CD14-positive monocyte (primary cell): ENCODE measurements at regions not wholly inside any gene's neighbourhood (a gene's known extent, or its start where the extent isn't known, plus 50 kb on each side); places are given as distances from the start of the nearest gene placed in this dataset.

Experiments
- DNase-seq, 3 donors: peaks; one replicate each; pipeline ENCODE4 v3.0.0-alpha.2; 2011 to 2022
- H2AFZ ChIP-seq: 2 replicates; pipeline ENCODE4 v1.6.0; 2012; ENCODE audit warnings: mild to moderate bottlenecking, low read depth, low read length, inconsistent platforms; ENCODE audit not compliant: insufficient read depth, poor library complexity, severe bottlenecking
- H3K27ac ChIP-seq, 2 donors: 1 replicate in 1 of 2; 2 replicates in 1 of 2; pipeline ENCODE4 v1.5.1; 2012 to 2013; ENCODE audit warnings: low read length in 2 of 2, control low read depth in 1 of 2, inconsistent platforms in 1 of 2, low read depth in 1 of 2, mild to moderate bottlenecking in 1 of 2
- H3K27me3 ChIP-seq, 2 donors: one replicate each; pipeline versions ENCODE4 v1.6.0 to v1.6.1; 2011 to 2013; ENCODE audit warnings: low read length in 2 of 2; ENCODE audit not compliant: control insufficient read depth in 2 of 2, insufficient read depth in 2 of 2
- H3K36me3 ChIP-seq, 2 donors: replicated peaks in 1 of 2; 1 replicate in 1 of 2; 2 replicates in 1 of 2; pipeline versions ENCODE4 v1.5.1 to v1.6.1; 2012 to 2013; ENCODE audit warnings: low read length in 2 of 2, control low read depth in 1 of 2, inconsistent platforms in 1 of 2, mild to moderate bottlenecking in 1 of 2; ENCODE audit not compliant: insufficient read depth in 2 of 2, control insufficient read depth in 1 of 2
- H3K4me1 ChIP-seq, 2 donors: 1 replicate in 1 of 2; 2 replicates in 1 of 2; pipeline versions ENCODE4 v1.5.1 to v1.6.1; 2012 to 2013; ENCODE audit warnings: low read length in 2 of 2, control low read depth in 1 of 2, inconsistent platforms in 1 of 2, mild to moderate bottlenecking in 1 of 2, moderate library complexity in 1 of 2; ENCODE audit not compliant: insufficient read depth in 2 of 2, control insufficient read depth in 1 of 2
- H3K4me2 ChIP-seq: replicated peaks from 2 replicates; pipeline ENCODE3; 2012; ENCODE audit warnings: low read length, moderate library complexity, mild to moderate bottlenecking; ENCODE audit not compliant: poor library complexity, severe bottlenecking; ENCODE audit errors: extremely low read depth
- H3K4me3 ChIP-seq, 3 experiments: fragments of 200-600 bp in 1 of 3; sonication (generic) in 1 of 3; replicated peaks in 1 of 3; 1 replicate in 2 of 3; 2 replicates in 1 of 3; pipeline ENCODE4 v1.5.1; 2011 to 2013; ENCODE audit warnings: low read length in 3 of 3, mild to moderate bottlenecking in 3 of 3, control low read depth in 2 of 3, low read depth in 2 of 3, inconsistent platforms in 1 of 3, moderate library complexity in 1 of 3
- H3K79me2 ChIP-seq: 2 replicates; pipeline ENCODE4 v1.6.0; 2012; ENCODE audit warnings: mild to moderate bottlenecking, control low read depth, inconsistent platforms, low read length, moderate library complexity; ENCODE audit not compliant: insufficient read depth
- H3K9ac ChIP-seq: 2 replicates; pipeline ENCODE4 v1.6.0; 2017; ENCODE audit warnings: low read length, mild to moderate bottlenecking; ENCODE audit not compliant: insufficient read depth, poor library complexity, severe bottlenecking
- H3K9me3 ChIP-seq, 2 donors: replicated peaks in 1 of 2; 1 replicate in 1 of 2; 2 replicates in 1 of 2; pipeline versions ENCODE4 v1.5.1 to v1.6.1; 2012 to 2013; ENCODE audit warnings: low read length in 2 of 2, control low read depth in 1 of 2; ENCODE audit not compliant: control insufficient read depth in 1 of 2, insufficient read depth in 1 of 2
- H4K20me1 ChIP-seq: 2 replicates; pipeline ENCODE4 v1.6.0; 2012; ENCODE audit warnings: mild to moderate bottlenecking, low read length, control low read depth, moderate library complexity; ENCODE audit not compliant: insufficient read depth
- H3K27ac Mint-ChIP-seq, 7 donors: one replicate each; pipeline ENCODE4 v1.8.0; 2020; ENCODE audit warnings: mild to moderate bottlenecking in 7 of 7, mixed read lengths in 7 of 7, moderate library complexity in 6 of 7, inconsistent platforms in 2 of 7
- H3K27me3 Mint-ChIP-seq, 3 donors: one replicate each; pipeline ENCODE4 v1.8.0; 2021 to 2022; ENCODE audit warnings: low read depth in 3 of 3, mild to moderate bottlenecking in 3 of 3, mixed read lengths in 3 of 3, moderate library complexity in 3 of 3, inconsistent platforms in 1 of 3
- H3K36me3 Mint-ChIP-seq, 2 donors: one replicate each; pipeline ENCODE4 v1.8.0; 2020; ENCODE audit warnings: mixed read lengths in 2 of 2, inconsistent platforms in 1 of 2, mild to moderate bottlenecking in 1 of 2
- H3K4me1 Mint-ChIP-seq: one replicate; pipeline ENCODE4 v1.8.0; 2020; ENCODE audit warnings: mild to moderate bottlenecking, mixed read lengths
- H3K4me3 Mint-ChIP-seq, 2 donors: one replicate each; pipeline ENCODE4 v1.8.0; 2020; ENCODE audit warnings: mild to moderate bottlenecking in 2 of 2, mixed read lengths in 2 of 2, moderate library complexity in 1 of 2
- H3K9me3 Mint-ChIP-seq, 7 donors: one replicate each; pipeline ENCODE4 v1.8.0; 2020 to 2022; ENCODE audit warnings: mixed read lengths in 7 of 7, mild to moderate bottlenecking in 6 of 7, moderate library complexity in 6 of 7, inconsistent platforms in 2 of 7
- WGBS: methylation state at CpG from one replicate; pipeline ENCODE4 v1.1.5; 2013; ENCODE audit warnings: missing lambda C conversion rate; ENCODE audit not compliant: insufficient coverage; 5-methylcytosine and 5-hydroxymethylcytosine counted together
- intact Hi-C, 2 donors: fragments of 100-400 bp; cut with micrococcal nuclease; formaldehyde crosslinking; loops; one replicate each; pipeline versions ENCODE4 v1.15.0 to v1.15.1; 2023
- TF ChIP-seq, protein P1 (sequence below): fragments of 200-600 bp; IDR thresholded peaks from one replicate; pipeline ENCODE4 v1.8.0; 2022; ENCODE audit warnings: antibody characterized with exemption, mild to moderate bottlenecking

DNA sequence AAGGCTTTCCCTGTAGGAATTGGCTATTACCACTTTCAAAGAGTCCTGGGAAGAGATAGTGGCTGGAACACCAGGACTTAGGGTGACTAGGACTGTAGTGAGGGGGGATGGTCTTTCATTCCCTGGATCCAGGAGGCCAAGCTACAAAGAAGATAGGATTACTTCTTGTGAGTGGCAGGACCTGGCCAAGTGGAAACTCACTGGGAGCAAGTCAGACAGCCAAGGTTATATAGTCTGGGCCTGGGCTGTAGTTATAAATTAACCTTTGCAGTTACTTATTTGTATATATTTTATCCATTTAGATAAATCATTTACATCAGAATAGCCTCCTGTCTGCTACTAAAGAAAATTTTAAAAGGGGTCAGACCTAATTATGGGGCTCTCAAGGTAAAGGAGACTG lies 124.3 kb downstream of the TLR4 start:
- Histone ChIP-seq H3K4me1 (peaks cover 33 to 42% of the 10 kb centered on the region in 2 donors), H2AFZ (no peak overlapping the region), H3K79me2 (no peaks in the 10 kb centered on the region), H4K20me1 (no peaks in the 10 kb centered on the region), H3K4me2 (no peak overlapping the region), H3K9me3 (no peaks in the 10 kb centered on the region), H3K4me3 (no peak overlapping the region), H3K9ac (no peak overlapping the region), H3K27ac (no peak overlapping the region), H3K36me3 (no peaks in the 10 kb centered on the region), H3K27me3 (no peaks in the 10 kb centered on the region)
- no peaks in the 10 kb centered on the region for H3K36me3 Mint-ChIP-seq
- H3K27me3 Mint-ChIP-seq, result peaks cover 0 to 10% (median 2%) of the 10 kb centered on the region in 3 donors
- intact Hi-C loops, result loop anchor here in 1 of 2 donors (10.0 kb wide), 1 partner anchor 104 kb away; no protein-coding TSS in a partner anchor
- peaks cover 43% of the 10 kb centered on the region for H3K4me1 Mint-ChIP-seq
- TF ChIP-seq, protein P1, sequence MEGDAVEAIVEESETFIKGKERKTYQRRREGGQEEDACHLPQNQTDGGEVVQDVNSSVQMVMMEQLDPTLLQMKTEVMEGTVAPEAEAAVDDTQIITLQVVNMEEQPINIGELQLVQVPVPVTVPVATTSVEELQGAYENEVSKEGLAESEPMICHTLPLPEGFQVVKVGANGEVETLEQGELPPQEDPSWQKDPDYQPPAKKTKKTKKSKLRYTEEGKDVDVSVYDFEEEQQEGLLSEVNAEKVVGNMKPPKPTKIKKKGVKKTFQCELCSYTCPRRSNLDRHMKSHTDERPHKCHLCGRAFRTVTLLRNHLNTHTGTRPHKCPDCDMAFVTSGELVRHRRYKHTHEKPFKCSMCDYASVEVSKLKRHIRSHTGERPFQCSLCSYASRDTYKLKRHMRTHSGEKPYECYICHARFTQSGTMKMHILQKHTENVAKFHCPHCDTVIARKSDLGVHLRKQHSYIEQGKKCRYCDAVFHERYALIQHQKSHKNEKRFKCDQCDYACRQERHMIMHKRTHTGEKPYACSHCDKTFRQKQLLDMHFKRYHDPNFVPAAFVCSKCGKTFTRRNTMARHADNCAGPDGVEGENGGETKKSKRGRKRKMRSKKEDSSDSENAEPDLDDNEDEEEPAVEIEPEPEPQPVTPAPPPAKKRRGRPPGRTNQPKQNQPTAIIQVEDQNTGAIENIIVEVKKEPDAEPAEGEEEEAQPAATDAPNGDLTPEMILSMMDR, result no peak
- no peak for DNase-seq
- H3K4me3 Mint-ChIP-seq, result no peak overlapping the region
- H3K9me3 Mint-ChIP-seq, result peaks cover 0 to 2% (median 0%) of the 10 kb centered on the region in 7 donors
- H3K27ac Mint-ChIP-seq, result no peak overlapping the region

GRCh38 chr9:117835798-117836197 lies 131.6 kb downstream of the TLR4 start:
- Histone ChIP-seq H3K9ac (no peak overlapping the region), H3K4me2 (no peak overlapping the region), H2AFZ (no peak overlapping the region), H3K9me3 (no peaks in the 10 kb centered on the region), H4K20me1 (no peaks in the 10 kb centered on the region), H3K27me3 (no peaks in the 10 kb centered on the region), H3K36me3 (no peaks in the 10 kb centered on the region), H3K27ac (no peak overlapping the region), H3K4me3 (no peak overlapping the region), H3K79me2 (no peaks in the 10 kb centered on the region), H3K4me1 (no peaks in the 10 kb centered on the region)
- intact Hi-C loops, result no loop called here
- Mint-ChIP-seq H3K27me3 (peaks cover 0 to 1% (median 0%) of the 10 kb centered on the region in 3 donors), H3K36me3 (no peaks in the 10 kb centered on the region), H3K9me3 (peaks cover 0 to 3% (median 0%) of the 10 kb centered on the region in 7 donors), H3K4me1 (peaks cover 4% of the 10 kb centered on the region), H3K27ac (no peak overlapping the region), H3K4me3 (no peak overlapping the region)
- no peak for DNase-seq
- WGBS, result no CpG with 5 or more reads among the region's 1 CpG
- TF ChIP-seq, protein P1, result no peak
